Peyer's patch (tissue), 4 donors: ENCODE measurements at regions not wholly inside any gene's neighbourhood (a gene's known extent, or its start where the extent isn't known, plus 50 kb on each side); places are given as distances from the start of the nearest gene placed in this dataset.
A peak's percentile ranks its signal among the peaks of the same experiment; 100 is the strongest.

Experiments used
- DNase-seq, 3 donors: peaks; one replicate each; pipeline ENCODE4 v3.0.0-alpha.2; 2017 to 2019
- H3K27ac ChIP-seq, 4 donors: fragments of 200-600 bp; sonication (generic); one replicate each; pipeline ENCODE4 v1.5.1; 2016 to 2019
- H3K27me3 ChIP-seq, 2 donors: fragments of 200-600 bp; sonication (generic); one replicate each; pipeline ENCODE4 v1.5.1; 2019
- H3K36me3 ChIP-seq, 3 donors: fragments of 200-600 bp; sonication (generic); one replicate each; pipeline ENCODE4 v1.5.1; 2016 to 2019
- H3K4me1 ChIP-seq, 4 donors: fragments of 200-600 bp; sonication (generic); one replicate each; pipeline ENCODE4 v1.5.1; 2016 to 2019
- H3K4me3 ChIP-seq, 4 donors: fragments of 200-600 bp; sonication (generic); 1 replicate in 3 of 4; 2 replicates in 1 of 4; pipeline ENCODE4 v1.5.1; 2016 to 2019; ENCODE audit warnings: mild to moderate bottlenecking in 1 of 4
- H3K9me3 ChIP-seq, 4 donors: fragments of 200-600 bp; sonication (generic); one replicate each; pipeline ENCODE4 v1.5.1; 2016 to 2019; ENCODE audit warnings: mild to moderate bottlenecking in 1 of 4
- POLR2A ChIP-seq, 2 donors: fragments of 450-650 bp; IDR thresholded peaks; one replicate each; pipeline ENCODE4 v1.5.1; 2017; ENCODE audit warnings: antibody characterized with exemption in 2 of 2, mild to moderate bottlenecking in 2 of 2, moderate library complexity in 2 of 2
- small RNA-seq, 2 donors: library from RNA; depleted of rRNA; stranded (forward); fragments of <200 nt; gene quantifications; one replicate each; pipeline ENCODE3, GENCODE V24; 2016
- TF ChIP-seq, protein P1 (sequence below), 6 experiments: fragments of 450-650 bp in 4 of 6; fragments of 200-600 bp in 2 of 6; sonication (generic) in 1 of 6; IDR thresholded peaks; one replicate each; pipeline ENCODE4 v1.5.1; 2017 to 2019; ENCODE audit warnings: antibody characterized with exemption in 6 of 6, mild to moderate bottlenecking in 3 of 6, moderate library complexity in 1 of 6

DNA sequence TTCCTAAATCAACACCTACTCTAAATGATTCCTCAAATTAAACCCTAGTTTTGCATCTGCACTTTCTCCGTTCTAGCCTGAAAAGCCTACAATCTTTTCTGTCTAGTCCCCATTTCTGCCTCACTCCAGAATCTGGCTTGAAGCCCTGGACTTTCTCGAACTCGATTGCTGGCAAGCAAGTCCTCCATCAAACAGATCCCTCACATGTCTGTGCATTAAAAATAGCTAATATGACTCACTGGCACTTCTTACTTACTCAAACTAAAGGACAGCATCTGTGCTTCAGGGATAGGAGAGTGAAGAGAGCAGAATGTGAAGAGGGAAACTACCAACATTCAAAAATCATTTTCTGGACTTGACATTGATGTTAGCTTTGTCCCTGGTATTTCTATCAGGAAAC lies 51.8 kb upstream of the CXADR start:
- Histone ChIP-seq H3K4me1 (peaks cover 0 to 14% (median 0%) of the 10 kb centered on the region in 4 donors), H3K27me3 (no peaks in the 10 kb centered on the region), H3K9me3 (no peaks in the 10 kb centered on the region), H3K4me3 (no peak overlapping the region), H3K27ac (peak overlapping the region in 2 of 4 donors; percentile 71 to 73), H3K36me3 (no peaks in the 10 kb centered on the region)
- TF ChIP-seq POLR2A (IDR thresholded peaks at IDR 0.05) = no peak
- TF ChIP-seq, protein P1, sequence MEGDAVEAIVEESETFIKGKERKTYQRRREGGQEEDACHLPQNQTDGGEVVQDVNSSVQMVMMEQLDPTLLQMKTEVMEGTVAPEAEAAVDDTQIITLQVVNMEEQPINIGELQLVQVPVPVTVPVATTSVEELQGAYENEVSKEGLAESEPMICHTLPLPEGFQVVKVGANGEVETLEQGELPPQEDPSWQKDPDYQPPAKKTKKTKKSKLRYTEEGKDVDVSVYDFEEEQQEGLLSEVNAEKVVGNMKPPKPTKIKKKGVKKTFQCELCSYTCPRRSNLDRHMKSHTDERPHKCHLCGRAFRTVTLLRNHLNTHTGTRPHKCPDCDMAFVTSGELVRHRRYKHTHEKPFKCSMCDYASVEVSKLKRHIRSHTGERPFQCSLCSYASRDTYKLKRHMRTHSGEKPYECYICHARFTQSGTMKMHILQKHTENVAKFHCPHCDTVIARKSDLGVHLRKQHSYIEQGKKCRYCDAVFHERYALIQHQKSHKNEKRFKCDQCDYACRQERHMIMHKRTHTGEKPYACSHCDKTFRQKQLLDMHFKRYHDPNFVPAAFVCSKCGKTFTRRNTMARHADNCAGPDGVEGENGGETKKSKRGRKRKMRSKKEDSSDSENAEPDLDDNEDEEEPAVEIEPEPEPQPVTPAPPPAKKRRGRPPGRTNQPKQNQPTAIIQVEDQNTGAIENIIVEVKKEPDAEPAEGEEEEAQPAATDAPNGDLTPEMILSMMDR (IDR thresholded peaks at IDR 0.05) = no peak
- DNase-seq = no peak

DNA sequence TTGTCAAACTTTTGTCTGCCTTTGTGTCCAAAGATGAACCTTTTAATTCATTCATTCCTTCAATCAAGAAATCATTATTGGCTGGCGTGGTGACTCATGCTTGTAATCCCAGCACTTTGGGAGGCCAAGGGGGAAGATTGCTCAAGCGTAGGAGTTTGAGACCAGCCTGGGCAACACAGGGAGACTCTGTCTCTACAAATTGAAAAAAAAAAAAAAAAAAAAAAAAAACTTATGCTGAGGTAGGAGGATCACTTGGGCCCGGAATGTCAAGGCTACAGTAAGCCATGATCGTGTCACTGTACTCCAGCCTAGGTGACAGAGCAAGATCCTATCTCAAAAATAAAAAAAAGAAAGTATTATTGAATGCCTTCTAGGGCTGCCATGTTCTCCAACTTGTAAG lies 51.3 kb upstream of the CXADR start:
- H3K27ac ChIP-seq = peak overlapping the region in 3 of 4 donors; percentile 43 to 79 (median 71)

DNA sequence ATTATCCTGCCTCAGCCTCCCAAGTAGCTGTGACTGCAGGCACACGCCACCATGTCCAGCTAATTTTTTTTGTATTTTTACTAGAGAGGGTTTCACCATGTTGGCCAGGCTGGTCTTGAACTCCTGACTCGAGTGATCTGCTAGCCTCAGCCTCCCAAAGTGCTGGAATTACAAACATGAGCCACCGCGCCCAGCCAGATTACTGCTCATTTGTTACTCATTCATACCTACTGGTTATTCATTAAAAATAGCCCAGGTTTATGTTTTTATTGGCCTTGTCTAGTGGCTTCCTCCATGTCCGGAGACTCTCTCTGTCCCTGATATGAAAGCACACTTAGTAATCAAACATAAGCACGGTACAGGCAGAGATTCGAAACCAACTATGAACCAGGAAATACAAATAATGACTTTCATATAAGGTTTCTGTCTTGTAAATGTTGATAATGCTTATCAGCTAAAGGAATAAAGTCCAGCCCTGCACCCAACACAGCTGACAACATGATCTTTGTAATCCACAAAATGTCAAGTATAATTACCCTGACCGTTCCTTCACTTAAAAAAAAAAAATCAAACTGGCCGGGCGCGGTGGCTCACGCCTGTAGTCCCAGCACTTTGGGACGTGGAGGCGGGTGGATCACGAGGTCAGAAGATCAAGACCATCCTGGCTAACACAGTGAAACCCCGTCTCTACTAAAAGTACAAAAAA lies 50.4 kb upstream of the CXADR start:
- no peaks in the 10 kb centered on the region for H3K36me3 ChIP-seq
- peak in 2 of 3 donors; percentile 80 to 82 for DNase-seq
- TF ChIP-seq POLR2A (IDR thresholded peaks at IDR 0.05) = no peak
- TF ChIP-seq, protein P1 (IDR thresholded peaks at IDR 0.05) = peak in 1 of 6 experiments; percentile 0

More for the DNA sequence above, 51.3 kb upstream of the CXADR start:
- TF ChIP-seq, protein P1 (IDR thresholded peaks at IDR 0.05) = no peak
- no peak for TF ChIP-seq POLR2A (IDR thresholded peaks at IDR 0.05)
- H3K27me3 ChIP-seq = no peaks in the 10 kb centered on the region
- no peaks in the 10 kb centered on the region for H3K9me3 ChIP-seq
- no peak overlapping the region for H3K4me3 ChIP-seq
- H3K36me3 ChIP-seq = no peaks in the 10 kb centered on the region
- DNase-seq = no peak
- peaks cover 0 to 19% (median 0%) of the 10 kb centered on the region in 4 donors for H3K4me1 ChIP-seq

More for the DNA sequence above, 50.4 kb upstream of the CXADR start:
- no peaks in the 10 kb centered on the region for H3K9me3 ChIP-seq
- H3K27me3 ChIP-seq = no peaks in the 10 kb centered on the region
- H3K4me1 ChIP-seq = peaks cover 0 to 24% (median 0%) of the 10 kb centered on the region in 4 donors
- H3K4me3 ChIP-seq = no peak overlapping the region
- peak overlapping the region in 3 of 4 donors; percentile 49 to 79 (median 71) for H3K27ac ChIP-seq

Small RNAs in the stretch of these regions (small RNA-seq; reads per million reads assigned to genes)
- 15.2 to 18.9 reads per million in 2 donors for gene MIR125B2
- 16.4 to 23.0 reads per million in 2 donors for gene MIR99A
- gene MIRLET7C = 257 to 312 reads per million in 2 donors
- gene RNU1-98P = 0 reads per million in 2 donors
- 0 reads per million in 2 donors for gene RNU6-113P
- gene RNU6-426P = 0 reads per million in 2 donors
- 0 reads per million in 2 donors for gene SNORD74B
